ENCODE measurements at regions not wholly inside any gene's neighbourhood (a gene's known extent, or its start where the extent isn't known, plus 50 kb on each side); places are given as distances from the start of the nearest gene placed in this dataset.
"Not testable (repeated sequence)": the region's sequence is repeated elsewhere in the genome, so short reads cannot be mapped to it uniquely, and the experiment has no call there.

- intact Hi-C loops (cut with DNase I) = no loop called here
- no peak for DNase-seq
These were observed 84.3 kb upstream of the SERTAD2 start for GRCh38 chr2:64738026-64738425.

DNA sequence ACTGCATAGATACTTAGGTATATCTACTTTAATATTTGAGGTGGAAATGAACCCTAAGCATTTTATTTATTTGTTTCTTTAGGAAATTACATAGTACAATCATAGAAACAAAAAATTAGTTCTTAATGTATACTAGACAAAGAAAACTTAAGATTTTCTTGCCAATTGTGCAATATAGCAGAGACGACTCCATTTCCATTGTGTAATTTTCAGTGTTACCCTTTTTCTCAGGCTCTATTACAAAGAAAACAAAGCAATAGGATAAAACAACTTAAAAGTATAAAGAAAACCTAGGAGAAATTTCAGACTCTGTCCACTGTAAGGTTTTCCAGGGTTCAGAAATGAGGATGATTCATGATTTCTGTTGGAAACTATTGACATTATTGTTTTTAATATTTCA lies 89.0 kb upstream of the SERTAD2 start:
- intact Hi-C loops (cut with DNase I) = no loop called here
- DNase-seq = no peak

- no peak for DNase-seq
- intact Hi-C loops (cut with DNase I) = no loop called here
These were observed 90.1 kb upstream of the SERTAD2 start for GRCh38 chr2:64743739-64744330.

GRCh38 chr2:64745562-64745961 lies 91.8 kb upstream of the SERTAD2 start:
- no peak for DNase-seq
- intact Hi-C loops (cut with DNase I) = no loop called here

- DNase-seq; intact Hi-C loops (cut with DNase I): not testable (repeated sequence)
These were observed 94.0 kb upstream of the SERTAD2 start for GRCh38 chr2:64747690-64748091.

DNA sequence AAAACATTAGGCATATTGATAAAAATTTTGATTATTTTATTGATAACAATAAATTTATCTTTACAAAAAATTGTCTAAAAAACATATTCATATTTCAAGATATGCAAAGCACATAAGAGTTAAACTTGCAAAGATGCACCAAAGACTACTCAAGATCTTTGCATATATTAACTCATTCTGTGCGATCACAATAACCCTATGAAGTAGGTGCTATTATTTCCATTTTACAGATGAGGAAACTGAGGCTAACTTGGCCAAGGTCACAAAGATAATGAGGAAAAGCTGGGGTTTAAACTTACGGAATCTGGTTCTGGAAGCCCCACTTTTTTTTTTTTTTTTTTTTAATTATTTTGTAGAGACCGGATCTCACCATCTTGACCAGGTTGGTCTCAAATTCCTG lies 94.4 kb upstream of the SERTAD2 start:
- intact Hi-C loops (cut with DNase I) = no loop called here
- no peak for DNase-seq

DNA sequence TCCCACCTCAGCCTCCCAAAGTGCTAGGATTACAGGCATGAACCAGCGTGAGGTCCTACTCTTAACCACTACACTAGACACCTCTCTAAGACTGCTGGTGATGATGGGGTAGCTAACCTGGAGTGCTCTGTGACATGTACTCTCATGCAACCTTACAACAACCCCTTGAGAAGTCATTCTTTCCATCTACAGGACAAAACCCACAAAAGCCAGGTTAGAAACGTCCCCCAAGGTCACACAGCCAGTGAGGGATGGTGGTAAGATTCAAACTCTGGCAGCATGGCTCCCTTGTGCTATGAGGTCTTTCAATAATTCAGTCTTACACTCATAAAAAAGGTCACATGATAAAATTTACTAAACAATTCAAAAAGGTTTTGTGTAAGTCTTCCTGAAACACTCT lies 94.8 kb upstream of the SERTAD2 start:
- no peak for DNase-seq
- intact Hi-C loops (cut with DNase I) = no loop called here

GRCh38 chr2:64749446-64749845 lies 95.7 kb upstream of the SERTAD2 start:
- no peak for DNase-seq
- intact Hi-C loops (cut with DNase I) = no loop called here

- DNase-seq = peak; percentile 20 to 89 (median 40)
These were observed 96.5 kb upstream of the SERTAD2 start for GRCh38 chr2:64750001-64750816.

DNA sequence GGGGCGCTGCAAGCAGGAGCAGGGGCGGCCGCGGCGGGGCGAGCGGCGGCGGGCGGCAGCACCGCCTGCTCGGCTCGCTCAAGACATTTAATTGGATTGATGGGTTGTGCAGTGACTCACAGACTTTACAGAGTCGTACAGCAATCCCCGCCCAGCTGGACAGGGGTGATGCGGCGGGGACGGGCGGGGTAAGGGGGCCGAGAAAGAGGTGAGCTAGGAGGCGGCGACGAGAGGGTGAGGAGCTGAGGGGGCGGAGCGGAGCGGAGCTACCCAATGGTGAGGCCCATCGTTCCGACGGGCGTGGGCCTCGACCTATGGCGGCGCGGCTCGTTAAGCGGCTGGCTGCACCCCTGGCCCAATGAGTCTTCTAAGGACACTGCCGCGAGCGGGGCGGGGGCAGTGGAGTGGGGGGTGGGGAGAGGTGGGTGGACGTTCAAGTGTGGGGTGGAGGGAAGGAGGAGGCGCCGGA lies 97.1 kb upstream of the SERTAD2 start:
- intact Hi-C loops (cut with DNase I) = loop anchor here (1.0 to 5.0 kb wide), 3 partner anchors 98 to 229 kb away; partner anchors contain the start of genes AFTPH and SERTAD2
- DNase-seq = peak; percentile 95 to 100 (median 99)

More at GRCh38 chr2:64750001-64750816, 96.5 kb upstream of the SERTAD2 start:
- intact Hi-C loops (cut with DNase I) = loop anchor here (1.0 to 5.0 kb wide), 3 partner anchors 97 to 228 kb away; partner anchors contain the start of genes AFTPH and SERTAD2

DNA sequence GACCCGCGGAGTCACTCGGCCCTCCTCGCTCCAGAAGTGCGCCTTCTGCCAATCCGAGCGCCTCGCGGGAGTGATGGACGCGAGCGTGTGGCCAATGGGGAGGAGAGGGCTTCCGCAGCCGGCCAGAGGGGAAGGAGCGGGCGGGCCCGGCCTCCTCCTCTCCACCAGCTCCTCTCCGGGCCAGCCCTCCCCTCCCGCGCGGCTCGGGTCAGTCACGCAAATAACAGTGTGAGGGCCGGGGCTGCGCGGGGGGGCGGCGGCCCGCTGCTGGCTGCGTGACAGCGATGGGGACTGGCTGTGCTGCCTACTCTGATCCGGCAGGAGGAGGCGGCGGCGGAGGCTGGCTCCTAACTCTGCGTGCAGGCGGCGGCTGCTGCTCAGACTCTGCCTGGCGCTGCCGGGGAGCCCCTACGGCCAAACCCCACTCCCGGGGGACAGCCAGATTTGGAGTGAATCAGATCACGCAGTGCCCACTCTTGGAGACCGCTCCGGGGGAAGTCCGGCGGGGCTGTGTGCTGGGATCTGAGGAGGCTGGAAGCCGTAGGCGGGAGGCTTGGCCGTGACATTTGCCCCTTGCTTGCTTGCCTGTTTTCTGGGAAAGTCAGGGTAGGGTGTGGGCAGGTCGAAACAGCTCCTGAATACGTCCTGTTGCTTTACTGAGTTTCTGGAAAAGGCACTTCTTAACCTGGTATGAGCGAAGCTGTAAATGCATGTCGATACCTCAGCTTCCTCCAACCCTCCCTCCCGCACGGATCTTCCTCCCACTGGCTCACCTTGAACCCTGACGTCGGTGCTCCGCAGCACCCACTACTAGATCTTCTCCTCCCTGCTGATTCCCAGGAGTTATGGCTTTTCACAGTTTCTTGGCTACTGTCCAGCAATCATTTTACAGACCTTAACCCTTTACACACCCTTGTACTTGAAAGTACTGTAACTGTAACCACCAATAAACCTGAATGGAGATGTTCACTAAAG lies 97.9 kb upstream of the SERTAD2 start:
- intact Hi-C loops (cut with DNase I) = loop anchor here (1.0 to 5.0 kb wide), 3 partner anchors 16 to 229 kb away; partner anchors contain the start of gene AFTPH
- peak in 3 of 10 donors; percentile 21 to 98 (median 29) for DNase-seq

DNA sequence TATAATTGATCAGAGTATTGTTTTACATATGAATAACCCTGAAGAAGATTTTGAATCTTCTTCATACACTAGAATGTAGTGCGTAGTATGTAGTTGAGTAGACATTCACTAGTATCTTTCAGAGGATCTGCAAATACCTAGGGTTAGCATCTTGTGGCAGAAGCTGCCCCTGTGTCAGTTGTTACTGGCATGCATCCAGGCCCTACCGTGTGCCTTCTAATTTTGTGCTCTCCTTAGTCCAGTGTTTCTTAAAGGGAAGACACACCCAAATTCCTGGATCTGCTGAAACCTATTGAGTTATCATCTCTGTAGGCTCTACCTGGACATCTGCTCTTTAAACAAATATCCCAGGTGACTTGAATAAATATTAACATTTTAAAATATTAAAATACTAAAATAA lies 99.7 kb upstream of the SERTAD2 start:
- no peak for DNase-seq
- intact Hi-C loops (cut with DNase I) = loop anchor here (5.0 kb wide), 2 partner anchors 109 to 231 kb away; partner anchors contain the start of gene AFTPH

DNA sequence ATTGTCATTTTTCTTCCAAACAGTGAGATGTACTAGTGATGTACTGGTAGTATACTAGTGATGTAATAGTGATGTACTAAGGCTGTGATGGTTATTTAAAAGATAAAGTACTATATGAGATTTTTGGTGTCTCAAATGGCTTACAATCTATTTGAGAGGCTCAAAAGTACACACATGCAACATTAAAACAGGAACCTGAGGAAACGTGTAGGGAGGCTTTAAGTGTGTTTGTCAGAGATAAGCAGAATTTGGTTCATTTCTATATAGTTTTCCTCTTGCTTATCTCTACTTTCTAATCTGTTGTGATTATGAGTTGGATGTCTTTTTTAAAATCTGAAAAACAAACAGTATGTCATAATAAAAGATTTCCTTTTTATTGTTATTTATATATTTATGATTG lies 100.9 kb upstream of the SERTAD2 start:
- intact Hi-C loops (cut with DNase I) = loop anchor here (5.0 kb wide), 2 partner anchors 108 to 232 kb away; partner anchors contain the start of gene AFTPH

GRCh38 chr2:64757126-64757525 lies 103.4 kb upstream of the SERTAD2 start:
- DNase-seq = no peak
- intact Hi-C loops (cut with DNase I) = no loop called here

More for the DNA sequence above, 100.9 kb upstream of the SERTAD2 start:
- no peak for DNase-seq

- DNase-seq = no peak
- intact Hi-C loops (cut with DNase I) = no loop called here
These were observed 106.4 kb upstream of the SERTAD2 start for GRCh38 chr2:64760128-64760527.

GRCh38 chr2:64762301-64762997 lies 108.7 kb upstream of the SERTAD2 start:
- DNase-seq = no peak
- intact Hi-C loops (cut with DNase I) = no loop called here

- intact Hi-C loops (cut with DNase I) = no loop called here
- no peak for DNase-seq
These were observed 109.4 kb upstream of the SERTAD2 start for GRCh38 chr2:64763126-64763525.

GRCh38 chr2:64765160-64765805 lies 111.6 kb upstream of the SERTAD2 start:
- intact Hi-C loops (cut with DNase I) = loop anchor here (5.0 kb wide), 2 partner anchors 113 to 243 kb away; partner anchors contain the start of genes AFTPH and SERTAD2
- DNase-seq = no peak
